ENCODE measurements at regions not wholly inside any gene's neighbourhood (a gene's known extent, or its start where the extent isn't known, plus 50 kb on each side); places are given as distances from the start of the nearest gene placed in this dataset.

- Histone ChIP-seq H3K27me3 (ENCODE audit: control insufficient read depth, insufficient read depth, low read length) (no peaks in the 10 kb centered on the region), H3K36me3 (ENCODE audit: control insufficient read depth, insufficient read depth, low read length) (no peaks in the 10 kb centered on the region; the same call in 1 of the 2 replicates), H3K9me3 (ENCODE audit: control insufficient read depth, insufficient read depth, low read length) (no peaks in the 10 kb centered on the region), H3K4me3 (ENCODE audit: low read length) (no peak overlapping the region), H3K27ac (ENCODE audit: low read length) (no peak overlapping the region), H3K4me1 (ENCODE audit: control insufficient read depth, insufficient read depth, low read length) (no peaks in the 10 kb centered on the region)
- WGBS (ENCODE audit: insufficient coverage, insufficient read length): no CpG with 5 or more reads among the region's 8 CpGs
- no peak for DNase-seq (ENCODE audit: low read depth, low spot score)
Measured at GRCh38 chr7:54701982-54702381, 57.0 kb downstream of the SEC61G start.

GRCh38 chr7:54699715-54700114 is 59.3 kb downstream of the SEC61G start:
- no peak for DNase-seq (ENCODE audit: low read depth, low spot score)
- Histone ChIP-seq H3K27me3 (ENCODE audit: control insufficient read depth, insufficient read depth, low read length) (no peaks in the 10 kb centered on the region), H3K9me3 (ENCODE audit: control insufficient read depth, insufficient read depth, low read length) (no peaks in the 10 kb centered on the region), H3K4me3 (ENCODE audit: low read length) (no peak overlapping the region), H3K36me3 (ENCODE audit: control insufficient read depth, insufficient read depth, low read length) (no peaks in the 10 kb centered on the region; the same call in 1 of the 2 replicates), H3K4me1 (ENCODE audit: control insufficient read depth, insufficient read depth, low read length) (no peaks in the 10 kb centered on the region), H3K27ac (ENCODE audit: low read length) (no peak overlapping the region)
- no CpG with 5 or more reads among the region's 5 CpGs for WGBS (ENCODE audit: insufficient coverage, insufficient read length)

- no peak for DNase-seq (ENCODE audit: low read depth, low spot score)
- WGBS (ENCODE audit: insufficient coverage, insufficient read length): no CpG with 5 or more reads among the region's 32 CpGs
- H3K4me3 ChIP-seq (ENCODE audit: low read length): no peak overlapping the region
- no peaks in the 10 kb centered on the region for H3K9me3 ChIP-seq (ENCODE audit: control insufficient read depth, insufficient read depth, low read length)
- no peaks in the 10 kb centered on the region; the same call in 1 of the 2 replicates for H3K36me3 ChIP-seq (ENCODE audit: control insufficient read depth, insufficient read depth, low read length)
- H3K4me1 ChIP-seq (ENCODE audit: control insufficient read depth, insufficient read depth, low read length): no peaks in the 10 kb centered on the region
- no peak overlapping the region for H3K27ac ChIP-seq (ENCODE audit: low read length)
- no peaks in the 10 kb centered on the region for H3K27me3 ChIP-seq (ENCODE audit: control insufficient read depth, insufficient read depth, low read length)
Measured at GRCh38 chr7:54697659-54698186, 61.3 kb downstream of the SEC61G start.

GRCh38 chr7:54690892-54691291 is 68.1 kb downstream of the SEC61G start:
- WGBS (ENCODE audit: insufficient coverage, insufficient read length): no CpG with 5 or more reads among the region's 14 CpGs
- Histone ChIP-seq H3K27ac (ENCODE audit: low read length) (no peak overlapping the region), H3K4me3 (ENCODE audit: low read length) (no peak overlapping the region), H3K27me3 (ENCODE audit: control insufficient read depth, insufficient read depth, low read length) (no peaks in the 10 kb centered on the region), H3K9me3 (ENCODE audit: control insufficient read depth, insufficient read depth, low read length) (no peaks in the 10 kb centered on the region), H3K36me3 (ENCODE audit: control insufficient read depth, insufficient read depth, low read length) (no peaks in the 10 kb centered on the region), H3K4me1 (ENCODE audit: control insufficient read depth, insufficient read depth, low read length) (peaks cover 1% of the 10 kb centered on the region; the same call in 1 of the 2 replicates)
- no peak for DNase-seq (ENCODE audit: low read depth, low spot score)

- no peak for DNase-seq (ENCODE audit: low read depth, low spot score)
- H3K4me1 ChIP-seq (ENCODE audit: control insufficient read depth, insufficient read depth, low read length): peaks cover 1% of the 10 kb centered on the region; the same call in 1 of the 2 replicates
- WGBS (ENCODE audit: insufficient coverage, insufficient read length): no CpG with 5 or more reads among the region's 9 CpGs
- no peaks in the 10 kb centered on the region for H3K9me3 ChIP-seq (ENCODE audit: control insufficient read depth, insufficient read depth, low read length)
- H3K27me3 ChIP-seq (ENCODE audit: control insufficient read depth, insufficient read depth, low read length): no peaks in the 10 kb centered on the region
- no peaks in the 10 kb centered on the region for H3K36me3 ChIP-seq (ENCODE audit: control insufficient read depth, insufficient read depth, low read length)
- no peak overlapping the region for H3K27ac ChIP-seq (ENCODE audit: low read length)
- H3K4me3 ChIP-seq (ENCODE audit: low read length): no peak overlapping the region
Measured at GRCh38 chr7:54690050-54690443, 69.0 kb downstream of the SEC61G start.

- no peak for DNase-seq (ENCODE audit: low read depth, low spot score)
- Histone ChIP-seq H3K27me3 (ENCODE audit: control insufficient read depth, insufficient read depth, low read length) (no peaks in the 10 kb centered on the region), H3K9me3 (ENCODE audit: control insufficient read depth, insufficient read depth, low read length) (no peaks in the 10 kb centered on the region), H3K4me1 (ENCODE audit: control insufficient read depth, insufficient read depth, low read length) (peaks cover 1% of the 10 kb centered on the region; the same call in 1 of the 2 replicates), H3K27ac (ENCODE audit: low read length) (no peak overlapping the region), H3K36me3 (ENCODE audit: control insufficient read depth, insufficient read depth, low read length) (no peaks in the 10 kb centered on the region), H3K4me3 (ENCODE audit: low read length) (no peak overlapping the region)
- WGBS (ENCODE audit: insufficient coverage, insufficient read length): no CpG with 5 or more reads among the region's 5 CpGs
Measured at GRCh38 chr7:54689394-54690049, 69.5 kb downstream of the SEC61G start.

- H3K9me3 ChIP-seq (ENCODE audit: control insufficient read depth, insufficient read depth, low read length): no peaks in the 10 kb centered on the region
- no peaks in the 10 kb centered on the region for H3K27me3 ChIP-seq (ENCODE audit: control insufficient read depth, insufficient read depth, low read length)
- no CpG with 5 or more reads among the region's 5 CpGs for WGBS (ENCODE audit: insufficient coverage, insufficient read length)
- H3K27ac ChIP-seq (ENCODE audit: low read length): no peak overlapping the region
- no peak overlapping the region for H3K4me3 ChIP-seq (ENCODE audit: low read length)
- no peak for DNase-seq (ENCODE audit: low read depth, low spot score)
- peaks cover 1% of the 10 kb centered on the region; the same call in 1 of the 2 replicates for H3K4me1 ChIP-seq (ENCODE audit: control insufficient read depth, insufficient read depth, low read length)
- no peaks in the 10 kb centered on the region for H3K36me3 ChIP-seq (ENCODE audit: control insufficient read depth, insufficient read depth, low read length)
Measured at GRCh38 chr7:54687462-54688212, 71.4 kb downstream of the SEC61G start.

GRCh38 chr7:54680377-54681005 is 78.5 kb downstream of the SEC61G start:
- DNase-seq (ENCODE audit: low read depth, low spot score): no peak
- no CpG with 5 or more reads among the region's 4 CpGs for WGBS (ENCODE audit: insufficient coverage, insufficient read length)
- Histone ChIP-seq H3K27ac (ENCODE audit: low read length) (no peak overlapping the region), H3K36me3 (ENCODE audit: control insufficient read depth, insufficient read depth, low read length) (no peaks in the 10 kb centered on the region), H3K4me3 (ENCODE audit: low read length) (no peak overlapping the region), H3K4me1 (ENCODE audit: control insufficient read depth, insufficient read depth, low read length) (no peaks in the 10 kb centered on the region), H3K9me3 (ENCODE audit: control insufficient read depth, insufficient read depth, low read length) (no peaks in the 10 kb centered on the region), H3K27me3 (ENCODE audit: control insufficient read depth, insufficient read depth, low read length) (no peaks in the 10 kb centered on the region)

GRCh38 chr7:54679490-54679817 is 79.6 kb downstream of the SEC61G start:
- no peak for DNase-seq (ENCODE audit: low read depth, low spot score)
- H3K27ac ChIP-seq (ENCODE audit: low read length): no peak overlapping the region
- whole genome bisulfite sequencing (ENCODE audit: insufficient coverage, insufficient read length): no CpG with 5 or more reads among the region's 5 CpGs
- no peaks in the 10 kb centered on the region for H3K9me3 ChIP-seq (ENCODE audit: control insufficient read depth, insufficient read depth, low read length)
- no peaks in the 10 kb centered on the region for H3K27me3 ChIP-seq (ENCODE audit: control insufficient read depth, insufficient read depth, low read length)
- no peak overlapping the region for H3K4me3 ChIP-seq (ENCODE audit: low read length)
- H3K4me1 ChIP-seq (ENCODE audit: control insufficient read depth, insufficient read depth, low read length): no peaks in the 10 kb centered on the region
- H3K36me3 ChIP-seq (ENCODE audit: control insufficient read depth, insufficient read depth, low read length): no peaks in the 10 kb centered on the region

- Histone ChIP-seq H3K27me3 (ENCODE audit: control insufficient read depth, insufficient read depth, low read length) (no peaks in the 10 kb centered on the region), H3K9me3 (ENCODE audit: control insufficient read depth, insufficient read depth, low read length) (no peaks in the 10 kb centered on the region), H3K4me3 (ENCODE audit: low read length) (no peak overlapping the region), H3K4me1 (ENCODE audit: control insufficient read depth, insufficient read depth, low read length) (no peaks in the 10 kb centered on the region), H3K36me3 (ENCODE audit: control insufficient read depth, insufficient read depth, low read length) (no peaks in the 10 kb centered on the region), H3K27ac (ENCODE audit: low read length) (no peak overlapping the region)
- WGBS (ENCODE audit: insufficient coverage, insufficient read length): no CpG with 5 or more reads among the region's 6 CpGs
- DNase-seq (ENCODE audit: low read depth, low spot score): no peak
Measured at GRCh38 chr7:54678763-54679489, 80.1 kb downstream of the SEC61G start.
